ENCODE measurements at regions not wholly inside any gene's neighbourhood (a gene's known extent, or its start where the extent isn't known, plus 50 kb on each side); places are given as distances from the start of the nearest gene placed in this dataset.

GRCh38 chr20:11235058-11235457, 561.3 kb upstream of the JAG1 start:
- intact Hi-C loops (cut with micrococcal nuclease; ENCODE audit: unreplicated experiment) (no loop called here), in situ Hi-C loops (cut with HindIII; ENCODE audit: low pct_unique_long_range_greater_than_20kb, low sequenced_read_pairs) (no loop called here)
- DNase-seq (ENCODE audit: low read depth, low spot score) = no peak
- Histone ChIP-seq H3K27ac (ENCODE audit: low read length) (peak overlapping the region; percentile 54; the same call in 1 of the 2 replicates), H3K27me3 (ENCODE audit: control insufficient read depth, insufficient read depth, low read length) (no peaks in the 10 kb centered on the region), H3K4me3 (ENCODE audit: low read depth in 2 of 2, low read length in 2 of 2) (no peak overlapping the region), H3K4me1 (ENCODE audit: control insufficient read depth, insufficient read depth, low read length) (peaks cover 4% of the 10 kb centered on the region), H3K36me3 (ENCODE audit: control insufficient read depth, insufficient read depth, low read length) (no peaks in the 10 kb centered on the region), H3K9me3 (ENCODE audit: control insufficient read depth, insufficient read depth, low read depth, low read length) (no peaks in the 10 kb centered on the region)
- peak; percentile 38; the same call in 1 of the 2 replicates for ATAC-seq
- CTCF ChIA-PET = no interaction called here
- POLR2A ChIA-PET = no interaction called here
- BruUV-seq (replicated peaks) = no TSS peak
- TF ChIP-seq POLR2AphosphoS5 (IDR thresholded peaks at IDR 0.05; ENCODE audit: low read depth, low read length) (no peak), SIN3A (IDR thresholded peaks at IDR 0.05; ENCODE audit: borderline replicate concordance, insufficient read depth, low read depth, low read length) (no peak), TCF7L2 (IDR thresholded peaks at IDR 0.05; ENCODE audit: low read depth, low read length) (no peak), CTCF (IDR thresholded peaks at IDR 0.05) (no peak), REST (IDR thresholded peaks at IDR 0.05; ENCODE audit: insufficient read depth in 1 of 2, low read depth in 2 of 2, low read length in 1 of 2) (no peak)

GRCh38 chr20:11242320-11242719, 568.5 kb upstream of the JAG1 start:
- no peak overlapping the region for H3K4me3 ChIP-seq (ENCODE audit: low read depth in 2 of 2, low read length in 2 of 2)
- intact Hi-C loops (cut with micrococcal nuclease; ENCODE audit: unreplicated experiment) (no loop called here), in situ Hi-C loops (cut with HindIII; ENCODE audit: low pct_unique_long_range_greater_than_20kb, low sequenced_read_pairs) (no loop called here)
- POLR2A ChIA-PET = no interaction called here
- no peaks in the 10 kb centered on the region for H3K4me1 ChIP-seq (ENCODE audit: control insufficient read depth, insufficient read depth, low read length)
- no peak overlapping the region for H3K27ac ChIP-seq (ENCODE audit: low read length)
- ATAC-seq (no peak), DNase-seq (ENCODE audit: low read depth, low spot score) (no peak)
- TF ChIP-seq CTCF (IDR thresholded peaks at IDR 0.05) (no peak), POLR2AphosphoS5 (IDR thresholded peaks at IDR 0.05; ENCODE audit: low read depth, low read length) (no peak), TCF7L2 (IDR thresholded peaks at IDR 0.05; ENCODE audit: low read depth, low read length) (no peak), SIN3A (IDR thresholded peaks at IDR 0.05; ENCODE audit: borderline replicate concordance, insufficient read depth, low read depth, low read length) (no peak), REST (IDR thresholded peaks at IDR 0.05; ENCODE audit: insufficient read depth in 1 of 2, low read depth in 2 of 2, low read length in 1 of 2) (no peak)
- H3K36me3 ChIP-seq (ENCODE audit: control insufficient read depth, insufficient read depth, low read length) = no peaks in the 10 kb centered on the region
- no peaks in the 10 kb centered on the region for H3K27me3 ChIP-seq (ENCODE audit: control insufficient read depth, insufficient read depth, low read length)
- BruUV-seq (replicated peaks) = no TSS peak
- H3K9me3 ChIP-seq (ENCODE audit: control insufficient read depth, insufficient read depth, low read depth, low read length) = no peaks in the 10 kb centered on the region
- CTCF ChIA-PET = no interaction called here

Measured in Panc1 (cell line).